HEK293T (cell line): ENCODE measurements at regions not wholly inside any gene's neighbourhood (a gene's known extent, or its start where the extent isn't known, plus 50 kb on each side); places are given as distances from the start of the nearest gene placed in this dataset.

Experiments used
- BHLHE40 ChIP-seq: fragments of 450-650 bp; IDR thresholded peaks from 2 replicates; pipeline ENCODE4 v1.6.1; 2016; ENCODE audit warnings: mild to moderate bottlenecking, moderate library complexity, borderline replicate concordance
- FOXA1 ChIP-seq: fragments of 450-650 bp; IDR thresholded peaks from 2 replicates; pipeline ENCODE4 v1.6.1; 2016; ENCODE audit warnings: mild to moderate bottlenecking
- FOXK2 ChIP-seq: fragments of 450-650 bp; IDR thresholded peaks from 2 replicates; pipeline ENCODE4 v1.6.1; 2016; ENCODE audit warnings: mild to moderate bottlenecking
- SP1 ChIP-seq: fragments of 450-650 bp; IDR thresholded peaks from 2 replicates; pipeline ENCODE4 v1.6.1; 2017
- SUZ12 ChIP-seq: fragments of 450-650 bp; IDR thresholded peaks from 2 replicates; pipeline ENCODE4 v1.6.1; 2016; ENCODE audit warnings: mild to moderate bottlenecking
- TARDBP ChIP-seq: fragments of 450-650 bp; IDR thresholded peaks from 2 replicates; pipeline ENCODE4 v1.6.1; 2016
- ZNF384 ChIP-seq: fragments of 450-650 bp; IDR thresholded peaks from 2 replicates; pipeline ENCODE4 v1.6.1; 2016
- TF ChIP-seq, protein P1 (sequence below): fragments of 450-650 bp; IDR thresholded peaks from 2 replicates; pipeline ENCODE4 v1.6.1; 2016

DNA sequence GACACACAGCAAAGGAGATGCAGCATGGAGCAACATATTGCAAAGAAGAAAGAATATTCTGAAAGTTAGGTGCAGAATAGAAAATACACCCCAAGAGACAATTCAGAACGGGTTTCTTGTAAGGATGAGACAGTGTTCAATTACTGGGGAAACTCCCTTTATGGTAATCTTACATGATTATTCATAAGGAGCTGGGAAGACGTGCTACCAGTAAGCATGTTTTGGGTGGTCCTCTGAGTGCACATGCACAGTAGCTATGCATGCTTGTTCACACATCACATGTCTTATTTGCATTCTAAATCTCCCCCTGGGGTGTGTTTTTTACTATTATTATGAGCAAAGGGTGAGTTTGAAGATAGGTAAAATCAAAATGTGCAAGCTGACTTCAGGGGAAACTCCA lies 1448.8 kb downstream of the TECRL start:
- TF ChIP-seq, protein P1, sequence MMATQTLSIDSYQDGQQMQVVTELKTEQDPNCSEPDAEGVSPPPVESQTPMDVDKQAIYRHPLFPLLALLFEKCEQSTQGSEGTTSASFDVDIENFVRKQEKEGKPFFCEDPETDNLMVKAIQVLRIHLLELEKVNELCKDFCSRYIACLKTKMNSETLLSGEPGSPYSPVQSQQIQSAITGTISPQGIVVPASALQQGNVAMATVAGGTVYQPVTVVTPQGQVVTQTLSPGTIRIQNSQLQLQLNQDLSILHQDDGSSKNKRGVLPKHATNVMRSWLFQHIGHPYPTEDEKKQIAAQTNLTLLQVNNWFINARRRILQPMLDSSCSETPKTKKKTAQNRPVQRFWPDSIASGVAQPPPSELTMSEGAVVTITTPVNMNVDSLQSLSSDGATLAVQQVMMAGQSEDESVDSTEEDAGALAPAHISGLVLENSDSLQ: no peak
- TF ChIP-seq SUZ12 (no peak), SP1 (no peak), FOXK2 (no peak), FOXA1 (no peak), BHLHE40 (no peak), TARDBP (no peak), ZNF384 (no peak)
